Loucy (cell line): ENCODE measurements at regions not wholly inside any gene's neighbourhood (a gene's known extent, or its start where the extent isn't known, plus 50 kb on each side); places are given as distances from the start of the nearest gene placed in this dataset.

Experiments
- CTCF ChIP-seq: fragments of 200-600 bp; sonication (generic); conservative IDR thresholded peaks from 2 replicates; pipeline ENCODE4 v1.5.1; 2014; ENCODE audit warnings: mild to moderate bottlenecking, antibody characterized with exemption, low read length
- EZH2phosphoT487 ChIP-seq: fragments of 200-600 bp; IDR thresholded peaks from 2 replicates; pipeline ENCODE4 v1.6.1; 2018; ENCODE audit warnings: antibody characterized with exemption, mild to moderate bottlenecking, moderate library complexity, borderline replicate concordance

GRCh38 chr13:103960001-103960400 is 893.8 kb upstream of the SLC10A2 start:
- no peak for TF ChIP-seq CTCF
- no peak for TF ChIP-seq EZH2phosphoT487
